DOHH2 (cell line): ENCODE measurements at regions not wholly inside any gene's neighbourhood (a gene's known extent, or its start where the extent isn't known, plus 50 kb on each side); places are given as distances from the start of the nearest gene placed in this dataset.

Source experiments
- H3F3A ChIP-seq: fragments of 200-600 bp; sonication (generic), shearing (Covaris generic); 2 replicates; pipeline ENCODE4 v1.6.0; 2016; ENCODE audit warnings: antibody characterized with exemption, mild to moderate bottlenecking; ENCODE audit not compliant: control insufficient read depth, insufficient read depth
- H3K27ac ChIP-seq: fragments of 200-600 bp; sonication (generic); 2 replicates; pipeline ENCODE4 v1.5.1; 2014; ENCODE audit warnings: low read depth, mild to moderate bottlenecking, low read length, moderate library complexity
- H3K27me3 ChIP-seq: fragments of 200-600 bp; sonication (generic); 2 replicates; pipeline ENCODE4 v1.6.1; 2014; ENCODE audit warnings: mild to moderate bottlenecking, low read length, mixed read lengths; ENCODE audit not compliant: control insufficient read depth
- H3K36me3 ChIP-seq: fragments of 200-600 bp; sonication (generic); 2 replicates; pipeline ENCODE4 v1.6.1; 2014; ENCODE audit warnings: mild to moderate bottlenecking, low read length, moderate library complexity, mixed read lengths; ENCODE audit not compliant: control insufficient read depth
- H3K4me1 ChIP-seq: fragments of 200-600 bp; sonication (generic); 2 replicates; pipeline ENCODE4 v1.6.1; 2014; ENCODE audit warnings: mild to moderate bottlenecking, low read length, mixed read lengths; ENCODE audit not compliant: control insufficient read depth
- H3K4me2 ChIP-seq: fragments of 200-600 bp; sonication (generic); 2 replicates; pipeline ENCODE4 v1.6.0; 2014; ENCODE audit warnings: mild to moderate bottlenecking, low read length, moderate library complexity
- H3K4me3 ChIP-seq: fragments of 200-600 bp; sonication (generic); 2 replicates; pipeline ENCODE4 v1.5.1; 2014; ENCODE audit warnings: mild to moderate bottlenecking, low read length, mixed read lengths
- H3K79me2 ChIP-seq: fragments of 200-600 bp; sonication (generic); 2 replicates; pipeline ENCODE4 v1.6.1; 2014; ENCODE audit warnings: mild to moderate bottlenecking, low read length, mixed read lengths; ENCODE audit not compliant: control insufficient read depth
- H3K9me2 ChIP-seq: fragments of 200-600 bp; sonication (generic); replicated peaks from 2 replicates; pipeline ENCODE4 v1.6.1; 2014; ENCODE audit warnings: mild to moderate bottlenecking, low read length, mixed read lengths; ENCODE audit not compliant: control insufficient read depth
- H3K9me3 ChIP-seq: fragments of 200-600 bp; sonication (generic); 2 replicates; pipeline ENCODE4 v1.6.1; 2014; ENCODE audit warnings: antibody characterized with exemption, low read length, mixed read lengths; ENCODE audit not compliant: control insufficient read depth, insufficient read depth
- H4K20me1 ChIP-seq: fragments of 200-600 bp; sonication (generic); 2 replicates; pipeline ENCODE4 v1.6.0; 2014; ENCODE audit warnings: low read depth, mild to moderate bottlenecking, antibody characterized with exemption, low read length, moderate library complexity; ENCODE audit not compliant: control insufficient read depth, insufficient read depth
- EZH2phosphoT487 ChIP-seq: fragments of 200-600 bp; sonication (generic); IDR thresholded peaks from 2 replicates; pipeline ENCODE4 v1.6.1; 2017; ENCODE audit warnings: borderline replicate concordance, mild to moderate bottlenecking, antibody characterized with exemption, low read length, moderate library complexity, mixed read lengths
- TF ChIP-seq, protein P1 (sequence below): fragments of 200-600 bp; sonication (generic); IDR thresholded peaks from one replicate; pipeline ENCODE4 v1.5.1; 2014; ENCODE audit warnings: antibody characterized with exemption, mild to moderate bottlenecking, low read depth, low read length; ENCODE audit not compliant: poor library complexity, severe bottlenecking

DNA sequence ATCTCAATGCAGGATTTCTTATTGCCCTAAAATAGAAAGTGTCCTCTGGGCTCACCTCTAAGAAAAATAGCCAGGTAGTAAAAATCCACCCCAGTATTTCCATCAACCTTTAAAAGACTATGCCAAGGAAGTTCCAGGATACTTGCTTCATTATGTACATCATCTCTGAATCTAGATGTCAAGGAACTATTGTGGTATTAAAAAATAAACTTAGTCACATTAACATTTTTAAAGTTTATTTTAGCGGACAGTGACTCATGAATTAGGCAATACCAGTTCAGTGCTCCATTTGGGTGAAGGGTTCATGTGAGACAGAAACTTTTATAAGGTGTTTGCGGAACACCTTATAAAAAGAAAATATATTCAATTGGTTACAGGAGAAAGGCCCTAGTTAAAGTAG is 209.2 kb downstream of the ADAM29 start:
- H3K27me3 ChIP-seq: no peaks in the 10 kb centered on the region
- H3K4me2 ChIP-seq: no peak overlapping the region
- H3K4me3 ChIP-seq: no peak overlapping the region
- no peaks in the 10 kb centered on the region for H3K9me3 ChIP-seq
- no peaks in the 10 kb centered on the region for H3K4me1 ChIP-seq
- H3F3A ChIP-seq: no peaks in the 10 kb centered on the region
- no peaks in the 10 kb centered on the region for H3K79me2 ChIP-seq
- no peak for TF ChIP-seq EZH2phosphoT487
- TF ChIP-seq, protein P1, sequence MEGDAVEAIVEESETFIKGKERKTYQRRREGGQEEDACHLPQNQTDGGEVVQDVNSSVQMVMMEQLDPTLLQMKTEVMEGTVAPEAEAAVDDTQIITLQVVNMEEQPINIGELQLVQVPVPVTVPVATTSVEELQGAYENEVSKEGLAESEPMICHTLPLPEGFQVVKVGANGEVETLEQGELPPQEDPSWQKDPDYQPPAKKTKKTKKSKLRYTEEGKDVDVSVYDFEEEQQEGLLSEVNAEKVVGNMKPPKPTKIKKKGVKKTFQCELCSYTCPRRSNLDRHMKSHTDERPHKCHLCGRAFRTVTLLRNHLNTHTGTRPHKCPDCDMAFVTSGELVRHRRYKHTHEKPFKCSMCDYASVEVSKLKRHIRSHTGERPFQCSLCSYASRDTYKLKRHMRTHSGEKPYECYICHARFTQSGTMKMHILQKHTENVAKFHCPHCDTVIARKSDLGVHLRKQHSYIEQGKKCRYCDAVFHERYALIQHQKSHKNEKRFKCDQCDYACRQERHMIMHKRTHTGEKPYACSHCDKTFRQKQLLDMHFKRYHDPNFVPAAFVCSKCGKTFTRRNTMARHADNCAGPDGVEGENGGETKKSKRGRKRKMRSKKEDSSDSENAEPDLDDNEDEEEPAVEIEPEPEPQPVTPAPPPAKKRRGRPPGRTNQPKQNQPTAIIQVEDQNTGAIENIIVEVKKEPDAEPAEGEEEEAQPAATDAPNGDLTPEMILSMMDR: no peak
- no peaks in the 10 kb centered on the region for H3K9me2 ChIP-seq
- no peaks in the 10 kb centered on the region for H3K36me3 ChIP-seq
- H3K27ac ChIP-seq: no peak overlapping the region
- H4K20me1 ChIP-seq: no peaks in the 10 kb centered on the region

DNA sequence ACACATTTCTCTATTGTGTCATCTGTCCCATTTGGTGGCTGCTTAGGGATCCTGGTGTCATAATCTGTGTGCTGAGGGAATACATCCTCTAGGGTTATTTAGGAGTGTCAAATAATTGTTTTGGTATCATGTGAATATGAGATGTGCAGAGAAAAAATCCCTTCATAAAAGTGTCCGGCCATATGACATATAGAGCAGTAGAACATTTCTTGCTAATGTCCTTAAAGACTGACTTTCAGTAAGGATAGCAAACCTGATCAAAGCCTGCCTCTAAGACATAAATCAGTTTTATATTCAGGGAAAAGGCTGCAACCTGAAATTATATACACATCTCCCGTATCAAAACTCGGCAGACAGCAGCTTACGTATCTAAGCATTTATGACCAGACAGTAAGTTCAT is 211.6 kb downstream of the ADAM29 start:
- H3K9me2 ChIP-seq: no peaks in the 10 kb centered on the region
- H3K79me2 ChIP-seq: no peaks in the 10 kb centered on the region
- no peaks in the 10 kb centered on the region for H3K4me1 ChIP-seq
- H3F3A ChIP-seq: no peaks in the 10 kb centered on the region
- no peak overlapping the region for H3K27ac ChIP-seq
- no peak overlapping the region for H3K4me2 ChIP-seq
- no peaks in the 10 kb centered on the region for H3K36me3 ChIP-seq
- no peaks in the 10 kb centered on the region for H3K9me3 ChIP-seq
- TF ChIP-seq, protein P1: no peak
- no peak for TF ChIP-seq EZH2phosphoT487
- H3K4me3 ChIP-seq: no peak overlapping the region
- H3K27me3 ChIP-seq: no peaks in the 10 kb centered on the region
- no peaks in the 10 kb centered on the region for H4K20me1 ChIP-seq

DNA sequence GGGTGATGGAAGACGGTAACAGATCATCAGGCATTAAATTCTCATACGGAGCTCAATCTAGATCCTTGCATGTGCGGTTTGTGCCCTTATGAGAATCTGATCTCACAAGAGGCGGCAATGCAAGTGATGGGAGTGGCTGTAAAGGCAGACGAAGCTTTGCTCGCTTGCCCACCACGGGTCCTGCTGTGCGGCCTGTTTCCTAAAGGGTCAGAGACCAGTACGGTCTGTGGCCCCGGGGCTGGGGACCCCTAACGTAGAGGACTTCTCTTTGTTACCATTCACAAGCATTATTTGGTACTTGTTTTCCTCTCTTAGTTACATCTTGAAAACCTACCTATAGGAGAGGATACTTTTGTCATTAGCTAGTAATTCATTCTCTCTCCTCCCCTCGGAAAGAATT is 221.0 kb downstream of the ADAM29 start:
- H3K9me3 ChIP-seq: no peaks in the 10 kb centered on the region
- peaks cover 3% of the 10 kb centered on the region; the same call in 1 of the 2 replicates for H3K4me1 ChIP-seq
- no peak for TF ChIP-seq EZH2phosphoT487
- TF ChIP-seq, protein P1: no peak
- H3F3A ChIP-seq: no peaks in the 10 kb centered on the region
- no peaks in the 10 kb centered on the region for H4K20me1 ChIP-seq
- H3K36me3 ChIP-seq: no peaks in the 10 kb centered on the region
- no peak overlapping the region for H3K27ac ChIP-seq
- no peaks in the 10 kb centered on the region for H3K27me3 ChIP-seq
- H3K79me2 ChIP-seq: no peaks in the 10 kb centered on the region
- H3K4me2 ChIP-seq: no peak overlapping the region
- H3K9me2 ChIP-seq: no peaks in the 10 kb centered on the region
- H3K4me3 ChIP-seq: no peak overlapping the region

DNA sequence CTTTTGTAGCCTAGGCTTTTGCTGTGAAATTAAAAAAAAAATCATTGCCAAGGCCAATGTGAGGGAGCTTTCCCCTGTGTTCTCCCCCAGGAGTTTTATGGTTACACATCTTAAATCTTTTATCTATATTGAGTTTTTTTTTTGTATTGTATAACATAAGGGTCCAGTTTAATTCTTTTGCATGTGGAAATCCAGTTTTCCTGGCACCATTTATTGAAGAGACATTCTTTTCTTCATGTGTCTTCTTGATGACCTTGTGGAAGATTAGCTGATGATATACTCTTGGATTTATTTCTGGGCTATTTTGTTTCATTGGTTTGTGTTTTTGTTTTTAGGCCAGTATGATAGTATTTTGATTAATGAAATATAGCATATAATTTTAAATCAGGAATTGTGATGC is 225.0 kb downstream of the ADAM29 start:
- no peaks in the 10 kb centered on the region for H3K36me3 ChIP-seq
- H3K4me3 ChIP-seq: no peak overlapping the region
- no peaks in the 10 kb centered on the region for H3F3A ChIP-seq
- H3K9me3 ChIP-seq: peaks cover 10% of the 10 kb centered on the region; the same call in 1 of the 2 replicates
- no peak overlapping the region for H3K4me2 ChIP-seq
- H3K27me3 ChIP-seq: no peaks in the 10 kb centered on the region
- no peak for TF ChIP-seq EZH2phosphoT487
- TF ChIP-seq, protein P1: no peak
- no peak overlapping the region for H3K27ac ChIP-seq
- H3K79me2 ChIP-seq: no peaks in the 10 kb centered on the region
- no peaks in the 10 kb centered on the region for H3K4me1 ChIP-seq
- no peaks in the 10 kb centered on the region for H3K9me2 ChIP-seq
- no peaks in the 10 kb centered on the region for H4K20me1 ChIP-seq
